ENCODE measurements at regions not wholly inside any gene's neighbourhood (a gene's known extent, or its start where the extent isn't known, plus 50 kb on each side); places are given as distances from the start of the nearest gene placed in this dataset.
"Not testable (repeated sequence)": the region's sequence is repeated elsewhere in the genome, so short reads cannot be mapped to it uniquely, and the experiment has no call there.

DNA sequence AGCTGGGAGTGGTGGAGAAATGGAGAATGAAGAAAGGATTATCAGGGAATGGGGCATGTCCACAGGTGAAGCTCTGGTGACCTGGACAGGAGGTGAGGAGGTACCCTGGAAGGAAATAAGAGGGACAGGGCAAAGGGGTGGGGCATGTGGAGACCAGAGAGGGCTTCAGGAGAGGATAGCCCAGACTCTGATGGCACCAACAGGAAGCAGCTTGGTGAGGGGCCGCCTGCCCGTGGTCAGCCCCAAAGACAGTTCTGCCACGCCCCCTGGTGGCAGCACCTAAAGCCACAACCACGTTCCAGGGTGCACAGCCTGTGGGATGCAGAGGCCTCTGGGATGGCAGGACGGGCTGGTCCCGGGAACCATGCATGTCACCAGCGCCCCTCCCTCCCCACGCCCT lies 5406.9 kb upstream of the TPTE start:
- not testable (repeated sequence) for H3K9ac ChIP-seq (ENCODE audit: low read length); H3K36me3 ChIP-seq (ENCODE audit: control insufficient read depth, low read depth, low read length); H3K4me1 ChIP-seq (ENCODE audit: control insufficient read depth, low read depth, low read length); H3K4me3 ChIP-seq (ENCODE audit: low read length); H3K27ac ChIP-seq (ENCODE audit: low read length); H3K9me3 ChIP-seq (ENCODE audit: control insufficient read depth, low read depth, low read length); H3K27me3 ChIP-seq (ENCODE audit: control insufficient read depth, insufficient read depth, low read length)

- H3K4me3 ChIP-seq (ENCODE audit: low read length); H3K27ac ChIP-seq (ENCODE audit: low read length); H3K9ac ChIP-seq (ENCODE audit: low read length); H3K36me3 ChIP-seq (ENCODE audit: control insufficient read depth, low read depth, low read length); H3K4me1 ChIP-seq (ENCODE audit: control insufficient read depth, low read depth, low read length); H3K9me3 ChIP-seq (ENCODE audit: control insufficient read depth, low read depth, low read length); H3K27me3 ChIP-seq (ENCODE audit: control insufficient read depth, insufficient read depth, low read length): not testable (repeated sequence)
Observed at GRCh38 chr21:5114893-5115645, 5406.3 kb upstream of the TPTE start.

GRCh38 chr21:5115646-5116343 lies 5405.6 kb upstream of the TPTE start:
- not testable (repeated sequence) for H3K9me3 ChIP-seq (ENCODE audit: control insufficient read depth, low read depth, low read length); H3K27me3 ChIP-seq (ENCODE audit: control insufficient read depth, insufficient read depth, low read length); H3K27ac ChIP-seq (ENCODE audit: low read length); H3K36me3 ChIP-seq (ENCODE audit: control insufficient read depth, low read depth, low read length); H3K4me3 ChIP-seq (ENCODE audit: low read length); H3K9ac ChIP-seq (ENCODE audit: low read length); H3K4me1 ChIP-seq (ENCODE audit: control insufficient read depth, low read depth, low read length)

DNA sequence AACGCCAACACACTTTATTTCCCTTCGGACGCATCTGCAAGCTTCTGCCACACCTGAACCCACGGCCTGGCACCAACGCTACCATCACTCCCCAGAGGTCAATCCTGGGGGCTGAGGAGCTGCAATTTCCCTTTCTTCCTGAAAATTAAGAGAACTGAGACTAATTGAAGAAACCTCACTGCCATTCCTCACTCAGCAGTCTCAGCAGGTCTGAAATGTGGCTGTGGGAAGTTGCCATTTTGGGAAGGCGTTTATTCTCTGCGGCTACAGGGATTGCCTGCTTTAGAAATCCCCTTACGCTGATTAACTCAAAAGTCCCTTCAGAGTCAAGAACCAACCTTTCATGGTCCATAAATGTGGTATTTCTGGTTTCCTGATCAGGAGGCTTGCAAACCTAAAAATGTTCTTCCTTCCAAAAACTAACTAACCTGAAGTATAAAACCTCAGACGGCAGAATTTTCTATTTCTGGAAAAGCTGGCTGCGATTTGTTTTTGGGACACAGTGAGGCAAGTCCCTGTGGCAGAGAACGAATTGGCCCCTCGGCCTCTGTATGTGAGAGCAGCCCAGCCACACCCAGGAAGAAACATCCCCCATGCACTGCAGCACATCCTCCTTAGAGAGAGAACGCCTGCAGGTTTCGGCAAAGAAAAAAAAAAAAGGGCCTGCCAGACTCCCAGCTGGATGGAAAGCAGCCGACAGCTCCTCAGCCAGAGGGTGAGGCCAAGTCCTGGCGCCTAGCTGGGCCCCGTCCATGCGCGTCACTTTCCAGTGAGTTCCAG lies 5404.8 kb upstream of the TPTE start:
- H3K4me1 ChIP-seq (ENCODE audit: control insufficient read depth, low read depth, low read length); H3K4me3 ChIP-seq (ENCODE audit: low read length); H3K9me3 ChIP-seq (ENCODE audit: control insufficient read depth, low read depth, low read length); H3K9ac ChIP-seq (ENCODE audit: low read length); H3K27ac ChIP-seq (ENCODE audit: low read length); H3K36me3 ChIP-seq (ENCODE audit: control insufficient read depth, low read depth, low read length); H3K27me3 ChIP-seq (ENCODE audit: control insufficient read depth, insufficient read depth, low read length): not testable (repeated sequence)

DNA sequence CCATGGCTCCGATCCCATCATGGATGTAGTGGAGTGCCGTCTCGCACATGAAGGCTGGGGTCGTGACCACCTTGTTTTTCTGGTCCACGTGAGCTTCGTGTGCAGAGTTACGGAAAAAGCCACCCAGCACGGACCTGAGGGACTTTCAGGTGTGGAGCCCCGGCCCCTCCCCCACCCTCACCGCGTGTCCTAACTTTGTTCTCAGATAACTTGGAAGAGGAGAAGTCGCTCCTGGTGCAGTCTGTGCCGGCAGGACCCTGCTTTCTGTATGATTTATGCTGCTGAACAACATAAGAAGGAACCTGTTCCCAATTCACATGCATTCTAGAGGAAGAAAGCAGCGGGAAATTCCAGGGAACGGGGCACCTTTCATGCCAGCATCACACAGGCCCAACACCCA lies 5404.2 kb upstream of the TPTE start:
- not testable (repeated sequence) for H3K36me3 ChIP-seq (ENCODE audit: control insufficient read depth, low read depth, low read length); H3K9ac ChIP-seq (ENCODE audit: low read length); H3K4me1 ChIP-seq (ENCODE audit: control insufficient read depth, low read depth, low read length); H3K4me3 ChIP-seq (ENCODE audit: low read length); H3K27ac ChIP-seq (ENCODE audit: low read length); H3K9me3 ChIP-seq (ENCODE audit: control insufficient read depth, low read depth, low read length); H3K27me3 ChIP-seq (ENCODE audit: control insufficient read depth, insufficient read depth, low read length)

DNA sequence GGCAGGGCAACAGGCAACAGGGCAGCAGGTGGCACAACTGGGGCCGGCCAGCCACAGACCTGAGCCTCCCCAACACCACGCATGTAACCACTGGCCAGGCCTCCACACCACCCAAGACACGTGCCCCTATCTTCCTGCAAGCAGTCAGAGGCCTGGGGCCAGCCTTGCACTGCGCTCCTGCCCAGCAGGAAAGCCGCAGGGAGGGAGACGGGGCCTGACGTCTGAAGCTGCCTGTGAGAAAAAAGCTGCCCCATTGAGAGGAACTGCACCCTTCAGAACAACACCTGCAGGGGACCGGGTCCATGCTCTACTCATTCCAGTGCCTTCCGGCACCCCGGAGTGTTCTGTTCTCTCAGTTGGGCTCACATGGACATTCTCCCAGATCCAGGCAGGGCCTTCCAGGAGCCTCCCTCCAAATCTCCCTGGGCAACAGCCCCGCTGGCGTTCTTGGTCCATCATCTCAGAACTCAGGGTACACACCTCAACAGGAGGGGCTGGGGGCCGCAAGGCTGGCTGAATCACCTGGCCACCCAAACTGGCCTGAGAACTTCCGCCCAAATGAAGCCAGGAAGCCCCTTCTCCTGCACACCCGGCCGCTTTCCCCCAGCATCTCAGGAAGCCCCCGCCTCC lies 5403.6 kb upstream of the TPTE start:
- not testable (repeated sequence) for H3K27ac ChIP-seq (ENCODE audit: low read length); H3K4me3 ChIP-seq (ENCODE audit: low read length); H3K27me3 ChIP-seq (ENCODE audit: control insufficient read depth, insufficient read depth, low read length); H3K36me3 ChIP-seq (ENCODE audit: control insufficient read depth, low read depth, low read length); H3K4me1 ChIP-seq (ENCODE audit: control insufficient read depth, low read depth, low read length); H3K9ac ChIP-seq (ENCODE audit: low read length); H3K9me3 ChIP-seq (ENCODE audit: control insufficient read depth, low read depth, low read length)

GRCh38 chr21:5118296-5118679 lies 5403.1 kb upstream of the TPTE start:
- not testable (repeated sequence) for H3K36me3 ChIP-seq (ENCODE audit: control insufficient read depth, low read depth, low read length); H3K9ac ChIP-seq (ENCODE audit: low read length); H3K27ac ChIP-seq (ENCODE audit: low read length); H3K27me3 ChIP-seq (ENCODE audit: control insufficient read depth, insufficient read depth, low read length); H3K4me1 ChIP-seq (ENCODE audit: control insufficient read depth, low read depth, low read length); H3K9me3 ChIP-seq (ENCODE audit: control insufficient read depth, low read depth, low read length); H3K4me3 ChIP-seq (ENCODE audit: low read length)

DNA sequence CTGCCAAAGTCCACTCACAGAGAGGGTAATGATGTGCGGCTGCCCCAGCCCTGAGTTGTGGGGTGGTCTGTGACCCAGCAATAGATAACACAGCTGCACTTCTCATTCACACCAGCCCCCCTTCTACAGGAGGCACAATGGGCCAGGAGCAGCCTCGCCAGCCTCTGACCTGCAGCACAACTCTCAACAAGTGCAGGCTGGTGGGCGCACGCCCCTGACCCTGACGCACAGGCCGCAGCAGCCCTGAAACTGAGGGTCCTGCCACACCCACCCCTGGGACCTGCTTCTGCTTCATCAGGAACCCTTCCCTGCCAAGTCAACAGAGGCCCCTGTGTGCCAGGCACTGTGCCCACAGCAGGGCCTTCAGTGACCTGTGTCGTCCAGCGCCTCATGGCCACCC lies 5402.2 kb upstream of the TPTE start:
- not testable (repeated sequence) for H3K9ac ChIP-seq (ENCODE audit: low read length); H3K27ac ChIP-seq (ENCODE audit: low read length); H3K4me1 ChIP-seq (ENCODE audit: control insufficient read depth, low read depth, low read length); H3K27me3 ChIP-seq (ENCODE audit: control insufficient read depth, insufficient read depth, low read length); H3K4me3 ChIP-seq (ENCODE audit: low read length); H3K36me3 ChIP-seq (ENCODE audit: control insufficient read depth, low read depth, low read length); H3K9me3 ChIP-seq (ENCODE audit: control insufficient read depth, low read depth, low read length)

DNA sequence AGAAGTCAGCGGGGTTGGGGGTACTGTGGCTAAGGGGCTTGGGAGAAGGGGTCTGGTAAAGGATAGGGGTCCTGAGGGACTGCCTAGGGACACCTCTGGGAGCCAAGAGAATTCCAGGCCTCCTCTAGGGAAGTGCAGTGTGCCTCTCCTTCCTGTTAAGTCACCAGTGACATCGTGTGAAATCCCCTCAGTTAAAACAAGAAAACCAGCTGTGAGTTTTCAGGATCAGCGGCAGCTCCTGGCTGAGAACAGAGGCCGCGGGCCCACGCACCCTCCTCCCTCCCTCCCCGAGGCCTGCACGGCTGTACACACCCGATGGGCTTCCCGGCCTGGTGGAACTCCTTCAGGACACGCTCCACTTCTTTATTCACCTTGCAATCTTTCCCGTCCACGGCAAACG lies 5400.0 kb upstream of the TPTE start:
- H3K36me3 ChIP-seq (ENCODE audit: control insufficient read depth, low read depth, low read length); H3K9me3 ChIP-seq (ENCODE audit: control insufficient read depth, low read depth, low read length); H3K9ac ChIP-seq (ENCODE audit: low read length); H3K4me3 ChIP-seq (ENCODE audit: low read length); H3K27ac ChIP-seq (ENCODE audit: low read length); H3K4me1 ChIP-seq (ENCODE audit: control insufficient read depth, low read depth, low read length); H3K27me3 ChIP-seq (ENCODE audit: control insufficient read depth, insufficient read depth, low read length): not testable (repeated sequence)

GRCh38 chr21:5121849-5122248 lies 5399.5 kb upstream of the TPTE start:
- H3K4me1 ChIP-seq (ENCODE audit: control insufficient read depth, low read depth, low read length); H3K36me3 ChIP-seq (ENCODE audit: control insufficient read depth, low read depth, low read length); H3K9ac ChIP-seq (ENCODE audit: low read length); H3K27me3 ChIP-seq (ENCODE audit: control insufficient read depth, insufficient read depth, low read length); H3K9me3 ChIP-seq (ENCODE audit: control insufficient read depth, low read depth, low read length); H3K4me3 ChIP-seq (ENCODE audit: low read length); H3K27ac ChIP-seq (ENCODE audit: low read length): not testable (repeated sequence)

GRCh38 chr21:5123655-5124054 lies 5397.7 kb upstream of the TPTE start:
- H3K9ac ChIP-seq (ENCODE audit: low read length); H3K4me3 ChIP-seq (ENCODE audit: low read length); H3K4me1 ChIP-seq (ENCODE audit: control insufficient read depth, low read depth, low read length); H3K9me3 ChIP-seq (ENCODE audit: control insufficient read depth, low read depth, low read length); H3K27me3 ChIP-seq (ENCODE audit: control insufficient read depth, insufficient read depth, low read length); H3K27ac ChIP-seq (ENCODE audit: low read length); H3K36me3 ChIP-seq (ENCODE audit: control insufficient read depth, low read depth, low read length): not testable (repeated sequence)

Data from iPS-18a (cell line).